H9 (cell line): ENCODE measurements at regions not wholly inside any gene's neighbourhood (a gene's known extent, or its start where the extent isn't known, plus 50 kb on each side); places are given as distances from the start of the nearest gene placed in this dataset.

Experiments
- DNase-seq: peaks from one replicate; pipeline ENCODE4 v3.0.0-alpha.2; 2017
- H2AFZ ChIP-seq: one replicate; pipeline ENCODE4 v1.6.1; 2013; ENCODE audit warnings: mild to moderate bottlenecking, low read length, control low read depth, moderate library complexity
- H2AK5ac ChIP-seq: 2 replicates; pipeline ENCODE4 v1.6.1; 2013; ENCODE audit warnings: low read length, control low read depth, mixed read lengths; ENCODE audit not compliant: insufficient read length
- H2BK120ac ChIP-seq: one replicate; pipeline ENCODE4 v1.6.1; 2013; ENCODE audit warnings: low read depth, mild to moderate bottlenecking, low read length, control low read depth, inconsistent platforms; ENCODE audit not compliant: poor library complexity, severe bottlenecking
- H2BK12ac ChIP-seq: 2 replicates; pipeline ENCODE4 v1.6.1; 2013; ENCODE audit warnings: low read length, control low read depth, mixed read lengths, low read depth; ENCODE audit not compliant: insufficient read length
- H2BK15ac ChIP-seq: 2 replicates; pipeline ENCODE4 v1.6.1; 2013; ENCODE audit warnings: low read depth, low read length, control low read depth
- H2BK20ac ChIP-seq: one replicate; pipeline ENCODE4 v1.6.1; 2013; ENCODE audit warnings: low read depth, mild to moderate bottlenecking, low read length, control low read depth, inconsistent platforms; ENCODE audit not compliant: poor library complexity, severe bottlenecking
- H2BK5ac ChIP-seq: 2 replicates; pipeline ENCODE4 v1.6.1; 2013; ENCODE audit warnings: low read length, control low read depth, mixed read lengths; ENCODE audit not compliant: insufficient read length
- H3K14ac ChIP-seq: 2 replicates; pipeline ENCODE4 v1.6.1; 2013; ENCODE audit warnings: low read length, control low read depth; ENCODE audit not compliant: insufficient read depth
- H3K18ac ChIP-seq: 2 replicates; pipeline ENCODE4 v1.6.1; 2013; ENCODE audit warnings: low read depth, mild to moderate bottlenecking, mixed read lengths, low read length, control low read depth; ENCODE audit not compliant: insufficient read length
- H3K23ac ChIP-seq: 2 replicates; pipeline ENCODE4 v1.6.1; 2013; ENCODE audit warnings: low read length, control low read depth, mixed read lengths, low read depth; ENCODE audit not compliant: insufficient read length
- H3K23me2 ChIP-seq: 2 replicates; pipeline ENCODE4 v1.6.1; 2013; ENCODE audit warnings: low read depth, mild to moderate bottlenecking, mixed read lengths, low read length, control low read depth; ENCODE audit not compliant: insufficient read length, poor library complexity, severe bottlenecking
- H3K27ac ChIP-seq: 2 replicates; pipeline ENCODE4 v1.5.1; 2013; ENCODE audit warnings: low read length, control low read depth, mixed read lengths, low read depth; ENCODE audit not compliant: insufficient read length
- H3K27me3 ChIP-seq: 2 replicates; pipeline ENCODE4 v1.6.1; 2013; ENCODE audit warnings: low read length, control low read depth, inconsistent platforms; ENCODE audit not compliant: insufficient read depth
- H3K4ac ChIP-seq: 2 replicates; pipeline ENCODE4 v1.6.1; 2013; ENCODE audit warnings: low read depth, mild to moderate bottlenecking, control low read depth, inconsistent platforms, low read length, moderate library complexity
- H3K4me1 ChIP-seq: 2 replicates; pipeline ENCODE4 v1.6.1; 2013; ENCODE audit warnings: low read length, control low read depth, inconsistent platforms; ENCODE audit not compliant: insufficient read depth
- H3K4me2 ChIP-seq: 2 replicates; pipeline ENCODE4 v1.6.1; 2013; ENCODE audit warnings: low read length, control low read depth, mixed read lengths; ENCODE audit not compliant: insufficient read length, insufficient read depth
- H3K56ac ChIP-seq: 2 replicates; pipeline ENCODE4 v1.6.1; 2013; ENCODE audit warnings: low read depth, mild to moderate bottlenecking, mixed read lengths, low read length, control low read depth; ENCODE audit not compliant: insufficient read length
- H3K79me1 ChIP-seq: 2 replicates; pipeline ENCODE4 v1.6.1; 2013; ENCODE audit warnings: low read depth, mild to moderate bottlenecking, moderate library complexity, low read length, control low read depth, inconsistent platforms; ENCODE audit not compliant: insufficient read depth, poor library complexity, severe bottlenecking
- H3K79me2 ChIP-seq: 2 replicates; pipeline ENCODE4 v1.6.1; 2013; ENCODE audit warnings: low read length, control low read depth, inconsistent platforms; ENCODE audit not compliant: insufficient read depth
- H3K9ac ChIP-seq: 2 replicates; pipeline ENCODE4 v1.6.1; 2013; ENCODE audit warnings: low read length, control low read depth, mixed read lengths; ENCODE audit not compliant: insufficient read length; ENCODE audit errors: extremely low read depth
- H3K9me3 ChIP-seq: one replicate; pipeline ENCODE4 v1.6.1; 2013; ENCODE audit warnings: low read depth, low read length, inconsistent platforms; ENCODE audit not compliant: control insufficient read depth
- H3T11ph ChIP-seq: one replicate; pipeline ENCODE4 v1.6.1; 2013; ENCODE audit warnings: mild to moderate bottlenecking, low read length, control low read depth, inconsistent platforms
- H4K20me1 ChIP-seq: one replicate; pipeline ENCODE4 v1.6.1; 2013; ENCODE audit not compliant: control insufficient read depth, insufficient read length, insufficient read depth
- H4K5ac ChIP-seq: 2 replicates; pipeline ENCODE4 v1.6.1; 2013; ENCODE audit warnings: low read depth, mild to moderate bottlenecking, mixed read lengths, low read length, control low read depth; ENCODE audit not compliant: insufficient read length
- H4K8ac ChIP-seq: replicated peaks from 2 replicates; pipeline ENCODE4 v1.6.1; 2013; ENCODE audit warnings: low read length, control low read depth, mixed read lengths, low read depth; ENCODE audit not compliant: insufficient read length
- H4K91ac ChIP-seq: 2 replicates; pipeline ENCODE4 v1.6.1; 2013; ENCODE audit warnings: low read depth, mild to moderate bottlenecking, moderate library complexity, mixed read lengths, low read length, control low read depth; ENCODE audit not compliant: insufficient read length
- H3K27ac Mint-ChIP-seq, 3 experiments: 2 replicates in 2 of 3; 3 replicates in 1 of 3; pipeline ENCODE4 v1.8.0; 2020 to 2021; ENCODE audit warnings: mixed read lengths in 3 of 3, mild to moderate bottlenecking in 1 of 3, moderate library complexity in 1 of 3
- H3K27me3 Mint-ChIP-seq: 2 replicates; pipeline ENCODE4 v1.8.0; 2021; ENCODE audit warnings: low read depth, mild to moderate bottlenecking, moderate library complexity, mixed read lengths
- H3K36me3 Mint-ChIP-seq, 3 experiments: 2 replicates in 2 of 3; 3 replicates in 1 of 3; pipeline ENCODE4 v1.8.0; 2020 to 2021; ENCODE audit warnings: low read depth in 3 of 3, mixed read lengths in 3 of 3; ENCODE audit not compliant: insufficient read depth in 1 of 3
- H3K4me1 Mint-ChIP-seq, 2 experiments: 2 replicates each; pipeline ENCODE4 v1.8.0; 2020; ENCODE audit warnings: mixed read lengths in 2 of 2
- H3K4me3 Mint-ChIP-seq, 2 experiments: 2 replicates in 1 of 2; 3 replicates in 1 of 2; pipeline ENCODE4 v1.8.0; 2020 to 2021; ENCODE audit warnings: mild to moderate bottlenecking in 2 of 2, mixed read lengths in 2 of 2, moderate library complexity in 1 of 2
- H3K9me3 Mint-ChIP-seq, 2 experiments: 2 replicates in 1 of 2; 3 replicates in 1 of 2; pipeline ENCODE4 v1.8.0; 2020; ENCODE audit warnings: mild to moderate bottlenecking in 2 of 2, mixed read lengths in 2 of 2, moderate library complexity in 1 of 2
- CTCF ChIP-seq: fragments of 200-600 bp; sonication (generic); conservative IDR thresholded peaks from 3 replicates; pipeline ENCODE4 v1.8.0; 2021; ENCODE audit warnings: antibody characterized with exemption, mild to moderate bottlenecking

GRCh38 chr2:216763396-216763795 lies 68.0 kb upstream of the IGFBP5 start:
- H3K27ac Mint-ChIP-seq = no peak overlapping the region
- H3K27me3 Mint-ChIP-seq = peaks cover 4% of the 10 kb centered on the region; the same call in 1 of the 2 replicates
- H3K23ac ChIP-seq = no peak overlapping the region
- no peak overlapping the region for H3K18ac ChIP-seq
- no peaks in the 10 kb centered on the region for H4K20me1 ChIP-seq
- H3K79me2 ChIP-seq = no peaks in the 10 kb centered on the region
- H3K9me3 Mint-ChIP-seq = no peaks in the 10 kb centered on the region; a peak in 1 of 5 replicates
- peaks cover 0 to 5% (median 0%) of the 10 kb centered on the region in 3 experiments; a peak in 2 of 7 replicates for H3K36me3 Mint-ChIP-seq
- peaks cover 39 to 40% of the 10 kb centered on the region in 2 experiments for H3K4me1 Mint-ChIP-seq
- no peaks in the 10 kb centered on the region for H3K79me1 ChIP-seq
- H3K4ac ChIP-seq = no peak overlapping the region
- H4K5ac ChIP-seq = no peak overlapping the region
- no peak overlapping the region for H3K4me2 ChIP-seq
- H2AFZ ChIP-seq = no peak overlapping the region
- H2BK12ac ChIP-seq = no peak overlapping the region
- no peak overlapping the region for H4K91ac ChIP-seq
- H2BK20ac ChIP-seq = no peak overlapping the region
- peaks cover 6% of the 10 kb centered on the region; the same call in 1 of the 2 replicates for H3K4me1 ChIP-seq
- H2BK5ac ChIP-seq = no peak overlapping the region
- H3K14ac ChIP-seq = no peak overlapping the region
- no peak overlapping the region for H2BK15ac ChIP-seq
- no peaks in the 10 kb centered on the region for H3K23me2 ChIP-seq
- no peak for DNase-seq
- no peaks in the 10 kb centered on the region for H3K9me3 ChIP-seq
- TF ChIP-seq CTCF = no peak
- H2BK120ac ChIP-seq = no peak overlapping the region
- no peak overlapping the region for H3K27ac ChIP-seq
- no peak overlapping the region for H3K56ac ChIP-seq
- no peak overlapping the region; a peak in 1 of 5 replicates for H3K4me3 Mint-ChIP-seq
- no peak overlapping the region for H3T11ph ChIP-seq
- no peak overlapping the region for H3K9ac ChIP-seq
- H3K27me3 ChIP-seq = no peaks in the 10 kb centered on the region
- no peak overlapping the region for H2AK5ac ChIP-seq
- H4K8ac ChIP-seq = no peak overlapping the region
